ENCODE measurements at regions not wholly inside any gene's neighbourhood (a gene's known extent, or its start where the extent isn't known, plus 50 kb on each side); places are given as distances from the start of the nearest gene placed in this dataset.

DNA sequence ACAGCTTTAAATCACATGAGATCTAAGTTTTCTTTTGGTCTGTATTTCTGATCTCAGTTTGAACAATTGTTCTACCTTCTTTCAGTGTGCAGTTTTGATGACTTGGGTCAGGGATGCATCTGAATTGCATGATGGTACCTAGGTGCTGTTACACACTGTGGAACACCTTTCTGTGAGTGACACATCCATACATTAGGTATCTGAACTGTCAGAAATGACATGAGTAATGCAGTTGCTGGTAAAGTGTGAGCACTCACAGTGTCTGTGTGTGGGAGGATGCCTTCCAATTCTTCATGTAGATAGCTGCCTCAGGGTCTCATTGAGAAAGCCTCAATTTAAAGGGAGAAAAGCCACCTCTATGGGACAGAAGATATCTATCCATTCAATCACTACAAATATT lies 411.9 kb downstream of the PPARGC1A start:
- TF ChIP-seq ZBTB33 (IDR thresholded peaks at IDR 0.05) (no peak), TAF1 (conservative IDR thresholded peaks at IDR 0.05) (no peak), SP1 (IDR thresholded peaks at IDR 0.05) (no peak), REST (IDR thresholded peaks at IDR 0.05) (no peak), FOXA2 (IDR thresholded peaks at IDR 0.05) (no peak), NR2F2 (IDR thresholded peaks at IDR 0.05) (no peak), EGR1 (IDR thresholded peaks at IDR 0.05; ENCODE audit: low read depth in 2 of 2) (no peak), HNF4A (conservative IDR thresholded peaks at IDR 0.05) (no peak), HNF4G (IDR thresholded peaks at IDR 0.05) (no peak), RAD21 (IDR thresholded peaks at IDR 0.05) (no peak), JUND (IDR thresholded peaks at IDR 0.05) (no peak), RXRA (IDR thresholded peaks at IDR 0.05) (no peak)
- TF ChIP-seq, protein P1, sequence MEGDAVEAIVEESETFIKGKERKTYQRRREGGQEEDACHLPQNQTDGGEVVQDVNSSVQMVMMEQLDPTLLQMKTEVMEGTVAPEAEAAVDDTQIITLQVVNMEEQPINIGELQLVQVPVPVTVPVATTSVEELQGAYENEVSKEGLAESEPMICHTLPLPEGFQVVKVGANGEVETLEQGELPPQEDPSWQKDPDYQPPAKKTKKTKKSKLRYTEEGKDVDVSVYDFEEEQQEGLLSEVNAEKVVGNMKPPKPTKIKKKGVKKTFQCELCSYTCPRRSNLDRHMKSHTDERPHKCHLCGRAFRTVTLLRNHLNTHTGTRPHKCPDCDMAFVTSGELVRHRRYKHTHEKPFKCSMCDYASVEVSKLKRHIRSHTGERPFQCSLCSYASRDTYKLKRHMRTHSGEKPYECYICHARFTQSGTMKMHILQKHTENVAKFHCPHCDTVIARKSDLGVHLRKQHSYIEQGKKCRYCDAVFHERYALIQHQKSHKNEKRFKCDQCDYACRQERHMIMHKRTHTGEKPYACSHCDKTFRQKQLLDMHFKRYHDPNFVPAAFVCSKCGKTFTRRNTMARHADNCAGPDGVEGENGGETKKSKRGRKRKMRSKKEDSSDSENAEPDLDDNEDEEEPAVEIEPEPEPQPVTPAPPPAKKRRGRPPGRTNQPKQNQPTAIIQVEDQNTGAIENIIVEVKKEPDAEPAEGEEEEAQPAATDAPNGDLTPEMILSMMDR (IDR thresholded peaks at IDR 0.05; ENCODE audit: low read depth, low read length, missing input control), result no peak
- TF ChIP-seq, protein P2, sequence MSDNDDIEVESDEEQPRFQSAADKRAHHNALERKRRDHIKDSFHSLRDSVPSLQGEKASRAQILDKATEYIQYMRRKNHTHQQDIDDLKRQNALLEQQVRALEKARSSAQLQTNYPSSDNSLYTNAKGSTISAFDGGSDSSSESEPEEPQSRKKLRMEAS (IDR thresholded peaks at IDR 0.05), result no peak
- TF ChIP-seq, protein P3, sequence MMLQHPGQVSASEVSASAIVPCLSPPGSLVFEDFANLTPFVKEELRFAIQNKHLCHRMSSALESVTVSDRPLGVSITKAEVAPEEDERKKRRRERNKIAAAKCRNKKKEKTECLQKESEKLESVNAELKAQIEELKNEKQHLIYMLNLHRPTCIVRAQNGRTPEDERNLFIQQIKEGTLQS (IDR thresholded peaks at IDR 0.05), result no peak

GRCh38 chr4:23476515-23477090 lies 413.2 kb downstream of the PPARGC1A start:
- H3K27ac ChIP-seq (ENCODE audit: low read depth in 1 of 2, low read length in 2 of 2), result no peak overlapping the region
- no peak for TF ChIP-seq GABPA (IDR thresholded peaks at IDR 0.05 in 1 of 2, conservative IDR thresholded peaks at IDR 0.05 in 1 of 2)
- no peak for TF ChIP-seq HNF4G (IDR thresholded peaks at IDR 0.05)
- TF ChIP-seq TAF1 (conservative IDR thresholded peaks at IDR 0.05), result no peak
- no peak for TF ChIP-seq FOXA2 (IDR thresholded peaks at IDR 0.05)
- TF ChIP-seq HNF4A (conservative IDR thresholded peaks at IDR 0.05), result no peak
- 69% methylated on average over 1 of the region's 1 CpG for WGBS
- H3K4me1 ChIP-seq (ENCODE audit: control insufficient read depth in 4 of 4, insufficient read depth in 4 of 4, low read length in 3 of 4), result no peaks in the 10 kb centered on the region
- no peaks in the 10 kb centered on the region for H3K36me3 ChIP-seq (ENCODE audit: control insufficient read depth in 4 of 4, insufficient read depth in 3 of 4, low read depth in 1 of 4, low read length in 3 of 4)
- H3K4me3 ChIP-seq (ENCODE audit: low read depth in 1 of 3, low read length in 3 of 3), result no peak overlapping the region
- H3K27me3 ChIP-seq (ENCODE audit: control insufficient read depth in 4 of 4, insufficient read depth in 4 of 4, low read length in 3 of 4), result no peaks in the 10 kb centered on the region
- H3K9ac ChIP-seq (ENCODE audit: low read depth in 1 of 2, low read length in 2 of 2), result no peak overlapping the region
- no peak for DNase-seq (ENCODE audit: low spot score)
- no peaks in the 10 kb centered on the region for H3K9me3 ChIP-seq (ENCODE audit: control insufficient read depth in 4 of 4, low read length in 3 of 4)

More for the DNA sequence above, 411.9 kb downstream of the PPARGC1A start:
- Histone ChIP-seq H3K9me3 (ENCODE audit: control insufficient read depth in 4 of 4, low read length in 3 of 4) (no peaks in the 10 kb centered on the region), H3K36me3 (ENCODE audit: control insufficient read depth in 4 of 4, insufficient read depth in 3 of 4, low read depth in 1 of 4, low read length in 3 of 4) (no peaks in the 10 kb centered on the region), H3K27me3 (ENCODE audit: control insufficient read depth in 4 of 4, insufficient read depth in 4 of 4, low read length in 3 of 4) (no peaks in the 10 kb centered on the region), H3K27ac (ENCODE audit: low read depth in 1 of 2, low read length in 2 of 2) (no peak overlapping the region), H3K9ac (ENCODE audit: low read depth in 1 of 2, low read length in 2 of 2) (no peak overlapping the region), H3K4me3 (ENCODE audit: low read depth in 1 of 3, low read length in 3 of 3) (no peak overlapping the region), H3K4me1 (ENCODE audit: control insufficient read depth in 4 of 4, insufficient read depth in 4 of 4, low read length in 3 of 4) (no peaks in the 10 kb centered on the region)
- no peak for DNase-seq (ENCODE audit: low spot score)
